SK-N-MC (cell line): ENCODE measurements at regions not wholly inside any gene's neighbourhood (a gene's known extent, or its start where the extent isn't known, plus 50 kb on each side); places are given as distances from the start of the nearest gene placed in this dataset.

Experiments used
- EZH2 ChIP-seq: fragments of 200-600 bp; sonication (generic); IDR thresholded peaks from one replicate; pipeline ENCODE4 v1.6.1; 2017; ENCODE audit warnings: antibody characterized with exemption
- FOXP2 ChIP-seq: optimal IDR thresholded peaks from 2 replicates; pipeline ENCODE3; 2011; ENCODE audit warnings: mild to moderate bottlenecking, moderate library complexity; ENCODE audit not compliant: insufficient read depth; ENCODE audit errors: extremely low read length, control extremely low read depth
- POLR2AphosphoS5 ChIP-seq: IDR thresholded peaks from 2 replicates; pipeline ENCODE4 v1.6.1; 2012; ENCODE audit warnings: mild to moderate bottlenecking, low read depth, low read length, borderline replicate concordance

DNA sequence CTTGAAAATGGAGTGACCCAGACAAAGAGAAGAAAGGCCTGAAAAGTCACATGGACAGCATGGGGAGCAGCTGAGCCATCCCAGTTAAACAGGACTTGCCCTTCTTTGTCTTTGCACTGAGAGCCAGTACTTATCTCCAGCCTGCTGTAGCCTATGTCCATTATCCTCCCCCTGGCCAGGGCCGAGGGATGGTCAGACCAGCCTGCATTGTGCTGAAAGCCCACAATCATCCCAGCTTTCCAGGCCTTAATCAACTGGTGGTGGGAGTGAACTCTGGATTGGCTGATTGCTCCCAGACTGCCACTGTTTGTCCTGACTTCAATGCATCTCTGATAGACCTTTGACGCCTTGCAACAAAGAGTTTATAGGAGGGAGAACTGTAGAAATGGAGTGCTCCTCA is 453.1 kb downstream of the EPHA5 start:
- TF ChIP-seq EZH2 (no peak), FOXP2 (no peak), POLR2AphosphoS5 (no peak)
